ENCODE measurements at regions not wholly inside any gene's neighbourhood (a gene's known extent, or its start where the extent isn't known, plus 50 kb on each side); places are given as distances from the start of the nearest gene placed in this dataset.

GRCh38 chr17:77745702-77746101, 212.8 kb upstream of the TNRC6C start:
- H3K4me1 ChIP-seq = no peaks in the 10 kb centered on the region
- H3K36me3 ChIP-seq = no peaks in the 10 kb centered on the region
- no peaks in the 10 kb centered on the region for H3K9me3 ChIP-seq (replicated peaks)
- no peak overlapping the region for H3K27ac ChIP-seq
- DNase-seq = no peak
- no peak overlapping the region for H3K4me3 ChIP-seq
- H3K27me3 ChIP-seq = peaks cover 5% of the 10 kb centered on the region; the same call in 1 of the 2 replicates

DNA sequence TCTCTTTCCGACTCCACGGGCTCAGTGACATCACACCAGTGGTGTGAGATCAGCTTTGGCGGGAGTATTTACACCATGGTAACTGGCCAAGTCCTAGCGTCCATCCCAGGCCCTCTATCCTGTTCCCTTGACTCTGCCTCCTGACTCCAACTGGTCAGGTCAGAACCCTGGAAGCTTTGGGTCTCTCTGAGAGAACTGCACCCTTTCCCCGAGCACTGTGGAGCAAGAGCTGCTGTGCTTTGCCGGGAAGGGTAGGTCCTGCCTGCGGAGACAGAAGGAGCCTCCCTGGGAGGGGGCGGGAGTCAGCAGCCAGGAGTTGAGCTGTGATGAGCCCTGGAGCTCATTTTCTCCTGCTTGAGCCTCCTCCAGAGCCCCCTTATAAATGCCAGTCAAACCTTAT, 212.1 kb upstream of the TNRC6C start:
- no peaks in the 10 kb centered on the region for H3K4me1 ChIP-seq
- H3K4me3 ChIP-seq = no peak overlapping the region
- DNase-seq = no peak
- H3K27ac ChIP-seq = no peak overlapping the region
- H3K27me3 ChIP-seq = peaks cover 5% of the 10 kb centered on the region; the same call in 1 of the 2 replicates
- no peaks in the 10 kb centered on the region for H3K36me3 ChIP-seq
- H3K9me3 ChIP-seq (replicated peaks) = no peaks in the 10 kb centered on the region

DNA sequence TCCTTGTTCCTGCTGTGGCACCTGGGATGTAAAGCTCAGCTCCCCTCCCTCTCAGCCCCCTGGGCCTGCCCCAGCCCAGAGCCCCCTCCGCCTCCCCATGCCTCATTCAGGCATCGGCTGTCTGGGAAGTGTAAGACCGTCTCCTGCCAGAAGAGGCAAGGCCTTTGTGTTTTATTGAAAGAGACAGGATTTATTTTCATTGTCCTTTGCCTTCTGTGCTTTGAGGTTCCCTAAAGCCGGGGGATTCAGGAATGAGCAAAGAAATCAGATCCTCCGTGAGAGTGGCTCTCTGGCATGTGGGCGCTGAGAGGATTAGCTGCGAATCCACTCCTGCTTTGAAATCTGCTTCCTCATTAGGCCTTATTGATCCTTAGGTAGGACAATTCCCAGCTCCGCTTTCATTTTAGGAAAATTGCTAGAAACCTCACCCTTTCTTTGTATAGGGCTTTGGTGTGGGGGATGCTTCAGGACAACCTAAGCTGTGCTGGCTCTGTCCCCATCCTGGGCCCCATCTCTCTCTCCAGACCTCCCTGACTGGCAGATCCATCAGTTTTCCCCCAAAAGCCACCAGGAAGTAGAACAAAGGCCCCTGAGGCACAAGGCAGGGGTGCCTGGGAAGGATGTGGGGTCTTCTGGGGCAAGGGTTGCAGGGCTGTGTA, 211.5 kb upstream of the TNRC6C start:
- no peak for DNase-seq
- Histone ChIP-seq H3K4me3 (no peak overlapping the region), H3K27me3 (peaks cover 5% of the 10 kb centered on the region; the same call in 1 of the 2 replicates), H3K36me3 (no peaks in the 10 kb centered on the region), H3K4me1 (no peaks in the 10 kb centered on the region), H3K9me3 (replicated peaks) (no peaks in the 10 kb centered on the region), H3K27ac (no peak overlapping the region)

GRCh38 chr17:77748436-77748835, 210.1 kb upstream of the TNRC6C start:
- Histone ChIP-seq H3K4me1 (no peaks in the 10 kb centered on the region), H3K9me3 (replicated peaks) (no peaks in the 10 kb centered on the region), H3K36me3 (no peaks in the 10 kb centered on the region), H3K27ac (no peak overlapping the region), H3K27me3 (peaks cover 5% of the 10 kb centered on the region; the same call in 1 of the 2 replicates), H3K4me3 (no peak overlapping the region)
- DNase-seq = no peak

GRCh38 chr17:77749321-77749751, 209.2 kb upstream of the TNRC6C start:
- no peaks in the 10 kb centered on the region for H3K9me3 ChIP-seq (replicated peaks)
- H3K27ac ChIP-seq = no peak overlapping the region
- H3K27me3 ChIP-seq = peaks cover 5% of the 10 kb centered on the region; the same call in 1 of the 2 replicates
- H3K36me3 ChIP-seq = no peaks in the 10 kb centered on the region
- no peak for DNase-seq
- no peaks in the 10 kb centered on the region for H3K4me1 ChIP-seq
- H3K4me3 ChIP-seq = no peak overlapping the region

DNA sequence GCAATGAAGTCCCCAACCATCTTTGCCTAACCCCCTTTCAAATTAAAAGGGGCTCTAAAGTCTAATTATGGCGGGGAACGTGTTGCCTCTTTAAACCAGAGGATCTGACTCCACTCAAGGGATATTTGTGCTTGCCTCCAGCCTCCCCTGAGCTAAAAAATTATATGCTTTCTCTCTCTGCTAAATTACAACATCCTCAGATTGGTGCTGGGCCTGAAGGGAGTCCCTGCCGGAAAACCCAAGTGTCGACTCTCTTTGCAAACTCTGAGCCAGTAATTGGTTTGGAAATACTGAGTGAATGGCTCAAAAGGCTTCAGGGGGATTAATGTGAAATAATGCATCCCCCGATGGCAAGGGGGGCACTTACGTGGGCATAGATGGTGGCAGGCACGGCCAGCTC, 208.5 kb upstream of the TNRC6C start:
- no peak overlapping the region for H3K4me3 ChIP-seq
- no peaks in the 10 kb centered on the region for H3K4me1 ChIP-seq
- H3K27ac ChIP-seq = no peak overlapping the region
- peaks cover 2% of the 10 kb centered on the region; the same call in 1 of the 2 replicates for H3K9me3 ChIP-seq (replicated peaks)
- no peaks in the 10 kb centered on the region for H3K36me3 ChIP-seq
- DNase-seq = no peak
- peaks cover 5% of the 10 kb centered on the region; the same call in 1 of the 2 replicates for H3K27me3 ChIP-seq

- Histone ChIP-seq H3K27ac (no peak overlapping the region), H3K4me3 (no peak overlapping the region), H3K4me1 (no peaks in the 10 kb centered on the region), H3K27me3 (peaks cover 5% of the 10 kb centered on the region; the same call in 1 of the 2 replicates), H3K9me3 (replicated peaks) (peaks cover 6% of the 10 kb centered on the region; the same call in 1 of the 2 replicates), H3K36me3 (no peaks in the 10 kb centered on the region)
- DNase-seq = no peak
Observed at GRCh38 chr17:77750427-77751043, 208.0 kb upstream of the TNRC6C start.

GRCh38 chr17:77753246-77753645, 205.3 kb upstream of the TNRC6C start:
- no peak overlapping the region for H3K4me3 ChIP-seq
- DNase-seq = no peak

DNA sequence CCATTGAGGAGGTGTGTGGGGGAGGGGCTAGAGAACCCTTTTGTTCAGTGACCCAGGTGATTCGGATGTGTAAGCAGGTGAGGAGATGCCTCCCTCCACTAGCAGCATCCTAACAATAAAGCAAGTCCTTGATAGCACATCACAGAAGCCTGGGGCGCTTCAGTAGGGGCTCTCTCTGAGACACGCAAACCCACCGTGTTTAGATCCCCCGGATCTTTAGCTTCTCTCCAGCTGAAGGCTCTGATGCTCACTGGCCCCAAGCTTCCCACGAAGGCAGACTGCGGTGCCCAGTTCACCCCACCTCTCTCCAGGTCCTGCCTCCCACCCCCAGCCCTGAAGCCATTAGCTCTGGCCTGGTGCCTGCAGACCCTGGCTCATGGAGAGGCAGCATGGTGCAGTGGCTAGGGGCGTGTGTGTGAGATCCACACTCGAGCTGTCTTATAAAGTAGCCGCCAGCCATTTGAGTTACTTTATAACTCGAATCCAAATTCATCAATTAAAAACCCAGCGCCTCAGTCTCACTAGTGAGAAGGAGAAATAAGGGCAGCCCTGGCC, 204.7 kb upstream of the TNRC6C start:
- Histone ChIP-seq H3K9me3 (replicated peaks) (peaks cover 6% of the 10 kb centered on the region; the same call in 1 of the 2 replicates), H3K27me3 (no peaks in the 10 kb centered on the region; the same call in 1 of the 2 replicates), H3K4me1 (no peaks in the 10 kb centered on the region), H3K4me3 (no peak overlapping the region), H3K36me3 (no peaks in the 10 kb centered on the region), H3K27ac (no peak overlapping the region)
- DNase-seq = no peak

More at GRCh38 chr17:77753246-77753645, 205.3 kb upstream of the TNRC6C start:
- H3K9me3 ChIP-seq (replicated peaks) = peaks cover 6% of the 10 kb centered on the region; the same call in 1 of the 2 replicates
- H3K27ac ChIP-seq = no peak overlapping the region
- H3K4me1 ChIP-seq = no peaks in the 10 kb centered on the region
- no peaks in the 10 kb centered on the region; the same call in 1 of the 2 replicates for H3K27me3 ChIP-seq
- H3K36me3 ChIP-seq = no peaks in the 10 kb centered on the region

DNA sequence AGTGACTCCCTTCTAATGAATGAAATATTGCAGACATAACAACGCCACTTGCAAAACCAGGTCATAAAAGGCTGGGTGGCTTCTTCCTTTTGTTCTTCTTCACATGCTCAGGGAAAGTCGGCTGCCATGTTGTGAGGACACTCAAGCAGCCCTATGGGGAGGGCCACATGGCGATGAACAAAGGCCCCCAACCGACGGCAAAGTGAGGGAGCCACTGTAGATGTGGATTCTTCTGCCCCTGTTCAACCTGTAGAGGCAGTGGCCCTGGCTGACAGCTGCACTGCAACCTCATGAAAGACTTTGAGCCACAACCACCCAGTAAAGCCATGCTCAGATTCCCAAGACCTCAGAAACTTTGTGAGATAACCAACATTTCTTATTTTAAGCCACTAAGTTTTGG, 203.5 kb upstream of the TNRC6C start:
- Histone ChIP-seq H3K27ac (no peak overlapping the region), H3K9me3 (replicated peaks) (peaks cover 6% of the 10 kb centered on the region; the same call in 1 of the 2 replicates), H3K4me1 (no peaks in the 10 kb centered on the region), H3K4me3 (no peak overlapping the region), H3K27me3 (no peaks in the 10 kb centered on the region; the same call in 1 of the 2 replicates), H3K36me3 (no peaks in the 10 kb centered on the region)
- DNase-seq = no peak

GRCh38 chr17:77755410-77755963, 203.0 kb upstream of the TNRC6C start:
- no peaks in the 10 kb centered on the region for H3K36me3 ChIP-seq
- H3K9me3 ChIP-seq (replicated peaks) = peaks cover 6% of the 10 kb centered on the region; the same call in 1 of the 2 replicates
- H3K27me3 ChIP-seq = no peaks in the 10 kb centered on the region; the same call in 1 of the 2 replicates
- no peak overlapping the region for H3K27ac ChIP-seq
- H3K4me3 ChIP-seq = no peak overlapping the region
- DNase-seq = no peak
- no peaks in the 10 kb centered on the region for H3K4me1 ChIP-seq

DNA sequence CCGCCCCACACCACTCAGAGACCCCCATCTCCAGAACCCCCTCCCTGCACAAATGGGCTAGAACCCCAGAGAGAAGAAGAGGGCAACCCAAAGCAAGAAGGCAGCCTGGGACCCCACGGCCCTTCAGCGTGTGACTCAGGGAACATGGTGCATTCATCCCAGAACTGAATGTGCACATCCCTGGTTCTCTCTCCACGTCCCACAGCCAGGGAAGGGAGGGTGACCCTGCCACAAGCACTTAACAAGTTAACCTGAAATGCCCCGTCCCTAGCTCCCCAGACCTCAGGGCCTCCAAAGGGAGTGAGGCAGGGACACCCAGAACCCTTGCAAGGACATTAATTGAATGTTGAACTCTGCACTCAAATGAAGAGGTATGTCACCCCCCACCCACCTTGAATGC, 202.5 kb upstream of the TNRC6C start:
- Histone ChIP-seq H3K4me3 (no peak overlapping the region), H3K9me3 (replicated peaks) (peaks cover 6% of the 10 kb centered on the region; the same call in 1 of the 2 replicates), H3K4me1 (no peaks in the 10 kb centered on the region)

GRCh38 chr17:77756846-77757560, 201.5 kb upstream of the TNRC6C start:
- Histone ChIP-seq H3K27ac (no peak overlapping the region), H3K27me3 (no peaks in the 10 kb centered on the region; the same call in 1 of the 2 replicates), H3K9me3 (replicated peaks) (peaks cover 6% of the 10 kb centered on the region; the same call in 1 of the 2 replicates), H3K4me3 (no peak overlapping the region), H3K4me1 (no peaks in the 10 kb centered on the region), H3K36me3 (no peaks in the 10 kb centered on the region)
- DNase-seq = no peak

More for the DNA sequence above, 202.5 kb upstream of the TNRC6C start:
- Histone ChIP-seq H3K27ac (no peak overlapping the region), H3K27me3 (no peaks in the 10 kb centered on the region; the same call in 1 of the 2 replicates), H3K36me3 (no peaks in the 10 kb centered on the region)
- DNase-seq = no peak

GRCh38 chr17:77757561-77757898, 201.0 kb upstream of the TNRC6C start:
- Histone ChIP-seq H3K4me3 (no peak overlapping the region), H3K36me3 (no peaks in the 10 kb centered on the region), H3K27me3 (no peaks in the 10 kb centered on the region; the same call in 1 of the 2 replicates), H3K9me3 (replicated peaks) (peaks cover 6% of the 10 kb centered on the region; the same call in 1 of the 2 replicates), H3K4me1 (no peaks in the 10 kb centered on the region), H3K27ac (no peak overlapping the region)
- no peak for DNase-seq
